ENCODE measurements at regions not wholly inside any gene's neighbourhood (a gene's known extent, or its start where the extent isn't known, plus 50 kb on each side); places are given as distances from the start of the nearest gene placed in this dataset.

- no peaks in the 10 kb centered on the region for H3K9me2 ChIP-seq (replicated peaks; ENCODE audit: control insufficient read depth, low read length)
- H3K4me2 ChIP-seq (ENCODE audit: low read length) = no peak overlapping the region
- H3K36me3 ChIP-seq (ENCODE audit: control insufficient read depth, low read length) = no peaks in the 10 kb centered on the region
- H3K9me3 ChIP-seq (ENCODE audit: control insufficient read depth, insufficient read depth, low read length) = no peaks in the 10 kb centered on the region
- no peaks in the 10 kb centered on the region for H3K79me2 ChIP-seq (ENCODE audit: control insufficient read depth, low read length)
- H3K27ac ChIP-seq (ENCODE audit: low read depth, low read length) = no peak overlapping the region
- H3K27me3 ChIP-seq (ENCODE audit: control insufficient read depth, low read length) = peaks cover 7% of the 10 kb centered on the region; the same call in 1 of the 2 replicates
- TF ChIP-seq EZH2phosphoT487 (IDR thresholded peaks at IDR 0.05; ENCODE audit: borderline replicate concordance, low read length) = no peak
- H3K4me3 ChIP-seq (ENCODE audit: low read length) = no peak overlapping the region
- no peaks in the 10 kb centered on the region for H3F3A ChIP-seq (ENCODE audit: control insufficient read depth, insufficient read depth)
- no peaks in the 10 kb centered on the region for H4K20me1 ChIP-seq (ENCODE audit: control insufficient read depth, insufficient read depth, low read depth, low read length)
- H3K4me1 ChIP-seq (ENCODE audit: control insufficient read depth, low read length) = no peaks in the 10 kb centered on the region
These were observed 192.7 kb upstream of the MIR17HG start for GRCh38 chr13:91154558-91155353.

- Histone ChIP-seq H3K27me3 (ENCODE audit: control insufficient read depth, low read length) (peaks cover 7% of the 10 kb centered on the region; the same call in 1 of the 2 replicates), H3K79me2 (ENCODE audit: control insufficient read depth, low read length) (no peaks in the 10 kb centered on the region), H3K4me2 (ENCODE audit: low read length) (no peak overlapping the region), H4K20me1 (ENCODE audit: control insufficient read depth, insufficient read depth, low read depth, low read length) (no peaks in the 10 kb centered on the region), H3F3A (ENCODE audit: control insufficient read depth, insufficient read depth) (no peaks in the 10 kb centered on the region), H3K9me2 (replicated peaks; ENCODE audit: control insufficient read depth, low read length) (no peaks in the 10 kb centered on the region), H3K4me1 (ENCODE audit: control insufficient read depth, low read length) (no peaks in the 10 kb centered on the region), H3K36me3 (ENCODE audit: control insufficient read depth, low read length) (no peaks in the 10 kb centered on the region), H3K27ac (ENCODE audit: low read depth, low read length) (no peak overlapping the region), H3K9me3 (ENCODE audit: control insufficient read depth, insufficient read depth, low read length) (no peaks in the 10 kb centered on the region), H3K4me3 (ENCODE audit: low read length) (no peak overlapping the region)
- TF ChIP-seq EZH2phosphoT487 (IDR thresholded peaks at IDR 0.05; ENCODE audit: borderline replicate concordance, low read length) = no peak
- TF ChIP-seq CTCF (IDR thresholded peaks at IDR 0.05; ENCODE audit: low read depth, low read length, poor library complexity, severe bottlenecking) = no peak
These were observed 191.9 kb upstream of the MIR17HG start for GRCh38 chr13:91155512-91156114.

- Histone ChIP-seq H3K4me1 (ENCODE audit: control insufficient read depth, low read length) (no peaks in the 10 kb centered on the region), H3K27me3 (ENCODE audit: control insufficient read depth, low read length) (peaks cover 7% of the 10 kb centered on the region; the same call in 1 of the 2 replicates), H3K36me3 (ENCODE audit: control insufficient read depth, low read length) (no peaks in the 10 kb centered on the region), H4K20me1 (ENCODE audit: control insufficient read depth, insufficient read depth, low read depth, low read length) (no peaks in the 10 kb centered on the region), H3K4me3 (ENCODE audit: low read length) (no peak overlapping the region), H3K9me2 (replicated peaks; ENCODE audit: control insufficient read depth, low read length) (no peaks in the 10 kb centered on the region), H3K9me3 (ENCODE audit: control insufficient read depth, insufficient read depth, low read length) (no peaks in the 10 kb centered on the region), H3F3A (ENCODE audit: control insufficient read depth, insufficient read depth) (no peaks in the 10 kb centered on the region), H3K27ac (ENCODE audit: low read depth, low read length) (no peak overlapping the region), H3K4me2 (ENCODE audit: low read length) (no peak overlapping the region), H3K79me2 (ENCODE audit: control insufficient read depth, low read length) (no peaks in the 10 kb centered on the region)
- TF ChIP-seq CTCF (IDR thresholded peaks at IDR 0.05; ENCODE audit: low read depth, low read length, poor library complexity, severe bottlenecking) = no peak
- TF ChIP-seq EZH2phosphoT487 (IDR thresholded peaks at IDR 0.05; ENCODE audit: borderline replicate concordance, low read length) = no peak
These were observed 190.0 kb upstream of the MIR17HG start for GRCh38 chr13:91157273-91158016.
